Glutamatergic neuron (in vitro differentiated cells): ENCODE measurements at regions not wholly inside any gene's neighbourhood (a gene's known extent, or its start where the extent isn't known, plus 50 kb on each side); places are given as distances from the start of the nearest gene placed in this dataset.
"Not testable (repeated sequence)": the region's sequence is repeated elsewhere in the genome, so short reads cannot be mapped to it uniquely, and the experiment has no call there.

Experiments used
- DNase-seq: peaks from one replicate; pipeline ENCODE4 v3.0.0; 2022
- H3K27ac Mint-ChIP-seq: one replicate; pipeline ENCODE4 v1.8.0; 2020; ENCODE audit warnings: mild to moderate bottlenecking, mixed read lengths, inconsistent platforms; ENCODE audit not compliant: unreplicated experiment
- H3K27me3 Mint-ChIP-seq: one replicate; pipeline ENCODE4 v1.8.0; 2020; ENCODE audit warnings: mild to moderate bottlenecking, moderate library complexity, mixed read lengths, inconsistent platforms; ENCODE audit not compliant: unreplicated experiment
- H3K36me3 Mint-ChIP-seq: one replicate; pipeline ENCODE4 v1.8.0; 2020; ENCODE audit warnings: mild to moderate bottlenecking, mixed read lengths, inconsistent platforms; ENCODE audit not compliant: unreplicated experiment
- H3K4me1 Mint-ChIP-seq: one replicate; pipeline ENCODE4 v1.8.0; 2020; ENCODE audit warnings: mild to moderate bottlenecking, low read depth, mixed read lengths, inconsistent platforms; ENCODE audit not compliant: unreplicated experiment
- H3K4me3 Mint-ChIP-seq: one replicate; pipeline ENCODE4 v1.8.0; 2020; ENCODE audit warnings: mild to moderate bottlenecking, mixed read lengths, inconsistent platforms; ENCODE audit not compliant: unreplicated experiment
- H3K9me3 Mint-ChIP-seq: one replicate; pipeline ENCODE4 v1.8.0; 2020; ENCODE audit warnings: mild to moderate bottlenecking, moderate library complexity, mixed read lengths, inconsistent platforms; ENCODE audit not compliant: unreplicated experiment
- CTCF ChIP-seq: fragments of 200-600 bp; sonication (generic); IDR thresholded peaks from one replicate; pipeline ENCODE4 v1.5.0; 2021; ENCODE audit not compliant: partially characterized antibody, unreplicated experiment

GRCh38 chr1:172849653-172850052, 190.8 kb downstream of the FASLG start:
- H3K9me3 Mint-ChIP-seq = no peaks in the 10 kb centered on the region
- DNase-seq = no peak
- no peak overlapping the region for H3K27ac Mint-ChIP-seq
- H3K4me3 Mint-ChIP-seq = no peak overlapping the region
- H3K4me1 Mint-ChIP-seq = peaks cover 8% of the 10 kb centered on the region
- peaks cover 2% of the 10 kb centered on the region for H3K27me3 Mint-ChIP-seq
- peaks cover under 1% of the 10 kb centered on the region for H3K36me3 Mint-ChIP-seq
- no peak for TF ChIP-seq CTCF

- peak overlapping the region; percentile 76 for H3K27ac Mint-ChIP-seq
- peak; percentile 45 for DNase-seq
- H3K27me3 Mint-ChIP-seq = peaks cover 3% of the 10 kb centered on the region
These were observed 192.2 kb downstream of the FASLG start for GRCh38 chr1:172851077-172851476.

GRCh38 chr1:172851856-172852255, 193.0 kb downstream of the FASLG start:
- DNase-seq = no peak
- Mint-ChIP-seq H3K27me3 (peaks cover 3% of the 10 kb centered on the region), H3K9me3 (peaks cover 2% of the 10 kb centered on the region), H3K4me1 (peaks cover 8% of the 10 kb centered on the region), H3K27ac (no peak overlapping the region), H3K36me3 (peaks cover 7% of the 10 kb centered on the region), H3K4me3 (no peak overlapping the region)
- TF ChIP-seq CTCF = no peak

More at GRCh38 chr1:172851077-172851476, 192.2 kb downstream of the FASLG start:
- Mint-ChIP-seq H3K4me3 (no peak overlapping the region), H3K9me3 (peaks cover 2% of the 10 kb centered on the region), H3K36me3 (peaks cover 7% of the 10 kb centered on the region), H3K4me1 (peaks cover 8% of the 10 kb centered on the region)
- no peak for TF ChIP-seq CTCF

GRCh38 chr1:172855983-172856382, 194.8 kb downstream of the TNFSF18 start:
- not testable (repeated sequence) for DNase-seq

GRCh38 chr1:172863031-172863430, 187.7 kb downstream of the TNFSF18 start:
- no peaks in the 10 kb centered on the region for H3K27me3 Mint-ChIP-seq
- H3K36me3 Mint-ChIP-seq = no peaks in the 10 kb centered on the region
- no peak overlapping the region for H3K27ac Mint-ChIP-seq
- H3K4me3 Mint-ChIP-seq = no peak overlapping the region
- no peaks in the 10 kb centered on the region for H3K4me1 Mint-ChIP-seq
- DNase-seq = no peak
- no peaks in the 10 kb centered on the region for H3K9me3 Mint-ChIP-seq
- no peak for TF ChIP-seq CTCF

More at GRCh38 chr1:172855983-172856382, 194.8 kb downstream of the TNFSF18 start:
- not testable (repeated sequence) for H3K4me1 Mint-ChIP-seq, H3K9me3 Mint-ChIP-seq, H3K4me3 Mint-ChIP-seq, H3K27me3 Mint-ChIP-seq, H3K36me3 Mint-ChIP-seq, H3K27ac Mint-ChIP-seq
